WERI-Rb-1 (cell line): ENCODE measurements at regions not wholly inside any gene's neighbourhood (a gene's known extent, or its start where the extent isn't known, plus 50 kb on each side); places are given as distances from the start of the nearest gene placed in this dataset.

ENCODE experiments used
- DNase-seq: peaks from one replicate; pipeline ENCODE4 v3.0.0-alpha.2; 2020
- H3K27ac ChIP-seq: fragments of 250-450 bp; sonication (Bioruptor Pico); 2 replicates; pipeline ENCODE4 v1.5.1; 2020; ENCODE audit warnings: mild to moderate bottlenecking, moderate library complexity
- H3K27me3 ChIP-seq: fragments of 250-450 bp; sonication (Bioruptor Pico); 2 replicates; pipeline ENCODE4 v1.5.1; 2021; ENCODE audit warnings: mild to moderate bottlenecking, low read depth, moderate library complexity; ENCODE audit not compliant: insufficient read depth, severe bottlenecking
- H3K36me3 ChIP-seq: fragments of 250-450 bp; sonication (Bioruptor Pico); 2 replicates; pipeline ENCODE4 v1.5.1; 2020; ENCODE audit warnings: mild to moderate bottlenecking, moderate library complexity
- H3K4me3 ChIP-seq: 2 replicates; pipeline ENCODE4 v1.5.1; 2011; ENCODE audit warnings: low read depth, mild to moderate bottlenecking, control low read depth, low read length
- H3K9me3 ChIP-seq: fragments of 250-450 bp; sonication (Bioruptor Pico); 2 replicates; pipeline ENCODE4 v1.5.1; 2021; ENCODE audit warnings: mild to moderate bottlenecking, moderate library complexity; ENCODE audit not compliant: severe bottlenecking
- TF ChIP-seq, protein P1 (sequence below): IDR thresholded peaks from 2 replicates; pipeline ENCODE4 v1.5.1; 2011; ENCODE audit warnings: low read depth, mild to moderate bottlenecking, control low read depth, inconsistent platforms, low read length

DNA sequence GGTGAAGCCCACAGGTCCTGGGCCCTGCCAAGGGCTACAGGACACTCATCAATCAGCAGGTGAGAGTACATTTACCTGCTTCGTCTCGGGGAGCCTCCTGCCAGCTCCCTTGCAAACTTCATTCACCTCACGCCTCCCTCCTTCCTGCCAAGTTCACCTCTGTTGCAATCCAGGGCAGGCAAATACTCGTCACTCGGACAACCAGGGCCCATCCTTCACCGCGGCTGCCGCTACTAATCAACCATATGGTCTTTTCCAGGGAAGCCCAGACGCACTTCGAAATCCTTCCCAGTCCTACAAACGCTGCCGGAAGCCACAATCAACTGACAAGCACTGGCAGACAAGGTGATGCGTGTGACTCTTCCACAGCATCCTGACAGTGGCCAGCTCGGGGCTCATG, 200.7 kb upstream of the NSMCE3 start:
- H3K4me3 ChIP-seq: no peak overlapping the region
- no peak for DNase-seq
- no peaks in the 10 kb centered on the region for H3K9me3 ChIP-seq
- TF ChIP-seq, protein P1, sequence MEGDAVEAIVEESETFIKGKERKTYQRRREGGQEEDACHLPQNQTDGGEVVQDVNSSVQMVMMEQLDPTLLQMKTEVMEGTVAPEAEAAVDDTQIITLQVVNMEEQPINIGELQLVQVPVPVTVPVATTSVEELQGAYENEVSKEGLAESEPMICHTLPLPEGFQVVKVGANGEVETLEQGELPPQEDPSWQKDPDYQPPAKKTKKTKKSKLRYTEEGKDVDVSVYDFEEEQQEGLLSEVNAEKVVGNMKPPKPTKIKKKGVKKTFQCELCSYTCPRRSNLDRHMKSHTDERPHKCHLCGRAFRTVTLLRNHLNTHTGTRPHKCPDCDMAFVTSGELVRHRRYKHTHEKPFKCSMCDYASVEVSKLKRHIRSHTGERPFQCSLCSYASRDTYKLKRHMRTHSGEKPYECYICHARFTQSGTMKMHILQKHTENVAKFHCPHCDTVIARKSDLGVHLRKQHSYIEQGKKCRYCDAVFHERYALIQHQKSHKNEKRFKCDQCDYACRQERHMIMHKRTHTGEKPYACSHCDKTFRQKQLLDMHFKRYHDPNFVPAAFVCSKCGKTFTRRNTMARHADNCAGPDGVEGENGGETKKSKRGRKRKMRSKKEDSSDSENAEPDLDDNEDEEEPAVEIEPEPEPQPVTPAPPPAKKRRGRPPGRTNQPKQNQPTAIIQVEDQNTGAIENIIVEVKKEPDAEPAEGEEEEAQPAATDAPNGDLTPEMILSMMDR: no peak
- no peaks in the 10 kb centered on the region for H3K36me3 ChIP-seq
- no peak overlapping the region for H3K27ac ChIP-seq
- H3K27me3 ChIP-seq: peaks cover 89% of the 10 kb centered on the region

DNA sequence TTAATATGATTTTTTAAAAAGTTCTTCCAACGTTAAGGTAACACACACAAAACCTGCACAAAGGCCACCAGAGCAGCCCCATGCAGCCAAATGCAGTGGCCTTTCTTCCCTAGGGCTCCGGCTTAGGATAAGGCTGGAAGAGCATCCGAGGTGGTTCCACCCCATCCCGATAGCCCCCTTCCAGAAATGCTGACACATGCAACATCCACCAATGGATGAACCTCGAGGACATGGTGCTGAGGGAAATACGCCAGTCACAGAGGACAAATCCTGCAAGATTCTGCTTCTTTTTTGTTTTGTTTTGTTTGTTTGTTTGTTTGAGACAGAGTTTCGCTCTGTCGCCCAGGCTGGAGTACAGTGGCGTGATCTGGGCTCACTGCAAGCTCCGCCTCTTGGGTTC, 199.3 kb upstream of the NSMCE3 start:
- H3K27ac ChIP-seq: no peak overlapping the region
- DNase-seq: no peak
- H3K9me3 ChIP-seq: no peaks in the 10 kb centered on the region
- TF ChIP-seq, protein P1: no peak
- peaks cover 89% of the 10 kb centered on the region for H3K27me3 ChIP-seq
- H3K36me3 ChIP-seq: no peaks in the 10 kb centered on the region
- no peak overlapping the region for H3K4me3 ChIP-seq

DNA sequence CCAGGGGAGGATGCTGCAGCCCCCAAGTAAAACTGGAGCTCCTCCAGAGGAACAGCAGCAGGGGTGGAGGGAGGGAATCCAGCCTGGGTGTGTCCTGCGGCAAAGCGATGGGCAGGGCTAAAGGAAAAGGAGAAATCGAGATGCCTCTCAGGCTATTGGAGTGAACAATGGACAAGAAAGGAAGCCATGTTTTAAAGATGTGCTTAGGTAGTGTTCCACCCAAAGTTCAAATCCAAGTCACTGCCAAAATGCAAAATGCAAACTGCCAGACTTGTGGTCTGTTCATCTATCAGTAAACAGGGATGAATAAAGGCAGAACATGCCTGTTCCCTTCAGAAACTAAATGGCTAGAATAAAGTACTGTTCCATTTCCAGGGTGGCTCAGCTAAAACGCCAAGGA, 197.5 kb upstream of the NSMCE3 start:
- TF ChIP-seq, protein P1: no peak
- Histone ChIP-seq H3K27me3 (peaks cover 89% of the 10 kb centered on the region), H3K36me3 (no peaks in the 10 kb centered on the region), H3K4me3 (no peak overlapping the region), H3K27ac (no peak overlapping the region), H3K9me3 (no peaks in the 10 kb centered on the region)
- DNase-seq: no peak

DNA sequence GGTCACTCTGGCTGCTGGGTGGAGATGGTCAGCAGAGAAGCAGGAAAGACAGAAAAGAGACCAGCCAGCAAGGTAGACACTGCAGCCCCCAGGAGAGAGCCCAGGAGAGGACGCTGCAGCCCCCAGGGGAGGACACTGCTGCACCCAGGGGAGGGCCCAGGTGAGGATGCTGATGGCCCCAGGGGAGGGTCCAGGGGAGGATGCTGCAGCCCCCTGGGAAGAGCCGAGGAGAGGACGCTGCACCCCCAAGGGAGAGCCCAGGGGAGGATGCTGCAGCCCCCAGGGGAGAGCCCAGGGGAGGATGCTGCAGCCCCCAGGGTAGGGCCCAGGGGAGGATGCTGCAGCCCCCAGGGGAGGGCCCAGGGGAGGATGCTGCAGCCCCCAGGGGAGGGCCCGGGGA, 196.7 kb upstream of the NSMCE3 start:
- no peaks in the 10 kb centered on the region for H3K9me3 ChIP-seq
- no peak overlapping the region for H3K27ac ChIP-seq
- H3K36me3 ChIP-seq: no peaks in the 10 kb centered on the region
- DNase-seq: no peak
- TF ChIP-seq, protein P1: no peak
- peaks cover 89% of the 10 kb centered on the region for H3K27me3 ChIP-seq
- no peak overlapping the region for H3K4me3 ChIP-seq

DNA sequence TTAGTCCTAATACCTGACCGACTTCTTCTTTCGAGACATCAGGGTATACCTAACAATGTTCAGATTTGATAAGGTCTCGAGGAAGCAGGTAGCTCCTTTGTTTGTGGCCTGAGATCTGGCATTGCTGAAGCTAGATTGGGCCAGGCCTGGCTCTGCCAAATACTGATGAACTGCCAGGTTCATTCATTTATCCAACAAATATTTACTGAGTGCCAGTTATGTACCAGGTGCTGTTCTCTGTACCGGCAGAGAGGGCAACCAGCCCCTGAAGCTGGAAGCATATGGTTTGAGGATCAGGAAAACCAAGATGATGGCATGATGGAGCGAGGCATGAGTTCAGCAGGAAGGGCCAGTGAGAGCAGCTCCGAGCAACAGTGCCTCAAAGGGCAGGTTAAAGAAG, 196.2 kb upstream of the NSMCE3 start:
- Histone ChIP-seq H3K27ac (no peak overlapping the region), H3K27me3 (peaks cover 89% of the 10 kb centered on the region), H3K36me3 (no peaks in the 10 kb centered on the region), H3K9me3 (no peaks in the 10 kb centered on the region), H3K4me3 (no peak overlapping the region)
- TF ChIP-seq, protein P1: no peak
- DNase-seq: no peak

DNA sequence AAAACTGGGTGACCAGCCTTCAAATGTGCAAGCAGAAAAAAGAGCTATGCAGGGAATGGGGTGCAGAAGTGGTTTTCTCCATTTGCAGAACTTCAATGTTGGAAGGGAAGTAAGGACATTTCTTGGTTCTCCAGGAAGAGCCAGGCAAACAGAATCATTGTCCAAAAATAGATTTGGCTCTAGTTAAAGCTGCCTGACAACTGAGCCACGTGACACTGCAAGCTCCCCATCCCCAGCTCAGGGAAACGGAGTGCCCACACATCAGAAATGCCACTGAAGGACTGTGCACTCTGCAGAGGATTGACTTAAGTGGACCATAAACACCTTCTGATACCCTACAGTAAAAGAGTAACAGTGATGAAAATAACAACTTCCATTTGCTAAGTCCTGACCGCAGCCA, 195.6 kb upstream of the NSMCE3 start:
- Histone ChIP-seq H3K9me3 (no peaks in the 10 kb centered on the region), H3K27ac (no peak overlapping the region), H3K36me3 (no peaks in the 10 kb centered on the region), H3K4me3 (no peak overlapping the region), H3K27me3 (peaks cover 89% of the 10 kb centered on the region)
- no peak for DNase-seq
- TF ChIP-seq, protein P1: no peak
